ENCODE measurements at regions not wholly inside any gene's neighbourhood (a gene's known extent, or its start where the extent isn't known, plus 50 kb on each side); places are given as distances from the start of the nearest gene placed in this dataset.

DNA sequence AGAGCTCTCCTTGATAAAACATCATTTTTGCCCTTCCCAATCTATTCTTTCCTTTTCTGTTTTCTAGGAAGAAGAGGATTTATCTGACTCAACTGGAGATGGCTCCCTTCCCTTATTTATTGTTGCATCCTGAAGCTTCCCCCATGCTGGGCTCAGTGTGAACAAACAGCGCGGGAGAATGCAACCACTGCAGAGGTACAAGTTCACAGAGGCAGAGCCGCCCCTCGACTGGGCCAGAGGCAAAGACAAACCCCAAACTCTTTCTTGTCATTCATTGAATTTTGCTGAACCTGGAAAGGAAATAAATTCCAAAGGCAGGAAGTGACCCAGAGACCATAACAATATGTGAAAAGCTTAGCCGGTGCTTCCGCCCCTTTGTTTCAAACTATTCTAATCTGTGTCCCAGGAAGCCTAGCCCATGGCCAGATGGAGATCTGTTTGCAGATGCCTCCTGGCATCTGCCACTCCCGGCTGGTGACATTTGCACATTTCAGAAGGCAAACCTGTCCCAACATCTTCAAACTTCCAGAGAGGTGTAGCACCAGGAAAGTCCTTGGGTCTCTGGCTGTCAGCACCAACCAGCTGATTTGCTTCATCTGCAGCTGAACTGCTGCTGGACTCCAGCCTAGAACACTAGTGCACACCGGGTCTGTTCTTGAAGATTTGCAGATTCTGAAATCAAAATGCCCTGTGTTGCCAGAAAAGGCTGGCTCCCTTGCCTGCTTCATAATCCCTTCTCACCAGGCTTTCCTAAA is 79.4 kb upstream of the MAP4K3 start (continued):
- TF ChIP-seq KDM5A (IDR thresholded peaks at IDR 0.05; ENCODE audit: borderline replicate concordance, low read length): peak; percentile 59; the same call in 1 of the 2 replicates
- TF ChIP-seq SP1 (IDR thresholded peaks at IDR 0.05): no peak
- TF ChIP-seq SP1 (CRISPR knock-in tag; IDR thresholded peaks at IDR 0.05): peak; percentile 31; the same call in 1 of the 2 replicates
- TF ChIP-seq, protein P1, sequence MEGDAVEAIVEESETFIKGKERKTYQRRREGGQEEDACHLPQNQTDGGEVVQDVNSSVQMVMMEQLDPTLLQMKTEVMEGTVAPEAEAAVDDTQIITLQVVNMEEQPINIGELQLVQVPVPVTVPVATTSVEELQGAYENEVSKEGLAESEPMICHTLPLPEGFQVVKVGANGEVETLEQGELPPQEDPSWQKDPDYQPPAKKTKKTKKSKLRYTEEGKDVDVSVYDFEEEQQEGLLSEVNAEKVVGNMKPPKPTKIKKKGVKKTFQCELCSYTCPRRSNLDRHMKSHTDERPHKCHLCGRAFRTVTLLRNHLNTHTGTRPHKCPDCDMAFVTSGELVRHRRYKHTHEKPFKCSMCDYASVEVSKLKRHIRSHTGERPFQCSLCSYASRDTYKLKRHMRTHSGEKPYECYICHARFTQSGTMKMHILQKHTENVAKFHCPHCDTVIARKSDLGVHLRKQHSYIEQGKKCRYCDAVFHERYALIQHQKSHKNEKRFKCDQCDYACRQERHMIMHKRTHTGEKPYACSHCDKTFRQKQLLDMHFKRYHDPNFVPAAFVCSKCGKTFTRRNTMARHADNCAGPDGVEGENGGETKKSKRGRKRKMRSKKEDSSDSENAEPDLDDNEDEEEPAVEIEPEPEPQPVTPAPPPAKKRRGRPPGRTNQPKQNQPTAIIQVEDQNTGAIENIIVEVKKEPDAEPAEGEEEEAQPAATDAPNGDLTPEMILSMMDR (CRISPR knock-in tag; IDR thresholded peaks at IDR 0.05): peak; percentile 58
- no peak for TF ChIP-seq FIP1L1 (IDR thresholded peaks at IDR 0.05; ENCODE audit: borderline replicate concordance, insufficient read depth, low read depth, low read length)
- 0 out of 2 replicates have a peak, but pooled peaks have one; percentile 36 for TF ChIP-seq TOE1 (CRISPR knock-in tag; IDR thresholded peaks at IDR 0.05)
- TF ChIP-seq, protein P2, sequence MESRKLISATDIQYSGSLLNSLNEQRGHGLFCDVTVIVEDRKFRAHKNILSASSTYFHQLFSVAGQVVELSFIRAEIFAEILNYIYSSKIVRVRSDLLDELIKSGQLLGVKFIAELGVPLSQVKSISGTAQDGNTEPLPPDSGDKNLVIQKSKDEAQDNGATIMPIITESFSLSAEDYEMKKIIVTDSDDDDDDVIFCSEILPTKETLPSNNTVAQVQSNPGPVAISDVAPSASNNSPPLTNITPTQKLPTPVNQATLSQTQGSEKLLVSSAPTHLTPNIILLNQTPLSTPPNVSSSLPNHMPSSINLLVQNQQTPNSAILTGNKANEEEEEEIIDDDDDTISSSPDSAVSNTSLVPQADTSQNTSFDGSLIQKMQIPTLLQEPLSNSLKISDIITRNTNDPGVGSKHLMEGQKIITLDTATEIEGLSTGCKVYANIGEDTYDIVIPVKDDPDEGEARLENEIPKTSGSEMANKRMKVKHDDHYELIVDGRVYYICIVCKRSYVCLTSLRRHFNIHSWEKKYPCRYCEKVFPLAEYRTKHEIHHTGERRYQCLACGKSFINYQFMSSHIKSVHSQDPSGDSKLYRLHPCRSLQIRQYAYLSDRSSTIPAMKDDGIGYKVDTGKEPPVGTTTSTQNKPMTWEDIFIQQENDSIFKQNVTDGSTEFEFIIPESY (CRISPR knock-in tag; IDR thresholded peaks at IDR 0.05): no peak
- TF ChIP-seq NR2F1 (CRISPR knock-in tag; IDR thresholded peaks at IDR 0.05): no peak
- TF ChIP-seq STAT5B (CRISPR knock-in tag; IDR thresholded peaks at IDR 0.05): no peak
- peak; percentile 18; the same call in 1 of the 2 replicates for TF ChIP-seq HNF4A (CRISPR knock-in tag; IDR thresholded peaks at IDR 0.05)
- TF ChIP-seq, protein P3, sequence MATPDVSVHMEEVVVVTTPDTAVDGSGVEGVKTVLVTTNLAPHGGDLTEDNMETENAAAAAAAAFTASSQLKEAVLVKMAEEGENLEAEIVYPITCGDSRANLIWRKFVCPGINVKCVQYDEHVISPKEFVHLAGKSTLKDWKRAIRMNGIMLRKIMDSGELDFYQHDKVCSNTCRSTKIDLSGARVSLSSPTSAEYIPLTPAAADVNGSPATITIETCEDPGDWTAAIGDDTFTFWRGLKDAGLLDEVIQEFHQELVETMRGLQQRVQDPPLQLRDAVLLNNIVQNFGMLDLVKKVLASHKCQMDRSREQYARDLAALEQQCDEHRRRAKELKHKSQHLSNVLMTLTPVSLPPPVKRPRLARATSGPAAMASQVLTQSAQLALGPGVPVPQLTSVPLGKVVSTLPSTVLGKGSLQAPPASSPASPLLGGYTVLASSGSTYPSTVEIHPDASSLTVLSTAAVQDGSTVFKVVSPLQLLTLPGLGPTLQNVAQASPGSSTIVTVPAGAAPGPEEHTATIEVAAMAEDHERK (CRISPR knock-in tag; IDR thresholded peaks at IDR 0.05; ENCODE audit: low read depth): no peak
- TF ChIP-seq, protein P4, sequence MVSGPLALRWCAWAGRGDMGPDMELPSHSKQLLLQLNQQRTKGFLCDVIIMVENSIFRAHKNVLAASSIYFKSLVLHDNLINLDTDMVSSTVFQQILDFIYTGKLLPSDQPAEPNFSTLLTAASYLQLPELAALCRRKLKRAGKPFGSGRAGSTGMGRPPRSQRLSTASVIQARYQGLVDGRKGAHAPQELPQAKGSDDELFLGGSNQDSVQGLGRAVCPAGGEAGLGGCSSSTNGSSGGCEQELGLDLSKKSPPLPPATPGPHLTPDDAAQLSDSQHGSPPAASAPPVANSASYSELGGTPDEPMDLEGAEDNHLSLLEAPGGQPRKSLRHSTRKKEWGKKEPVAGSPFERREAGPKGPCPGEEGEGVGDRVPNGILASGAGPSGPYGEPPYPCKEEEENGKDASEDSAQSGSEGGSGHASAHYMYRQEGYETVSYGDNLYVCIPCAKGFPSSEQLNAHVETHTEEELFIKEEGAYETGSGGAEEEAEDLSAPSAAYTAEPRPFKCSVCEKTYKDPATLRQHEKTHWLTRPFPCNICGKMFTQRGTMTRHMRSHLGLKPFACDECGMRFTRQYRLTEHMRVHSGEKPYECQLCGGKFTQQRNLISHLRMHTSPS (CRISPR knock-in tag; IDR thresholded peaks at IDR 0.05; ENCODE audit: low read depth): peak; percentile 79
- TF ChIP-seq ZNF484 (CRISPR knock-in tag; IDR thresholded peaks at IDR 0.05; ENCODE audit: borderline replicate concordance, low read depth): no peak
- no peak for TF ChIP-seq CBX2 (IDR thresholded peaks at IDR 0.05; ENCODE audit: low read depth, low read length)
- no peak for TF ChIP-seq CBX2 (CRISPR knock-in tag; IDR thresholded peaks at IDR 0.05; ENCODE audit: low read depth)
- TF ChIP-seq ATF7 (IDR thresholded peaks at IDR 0.05): no peak
- TF ChIP-seq ATF7 (CRISPR knock-in tag; IDR thresholded peaks at IDR 0.05): no peak; the same call in 1 of the 2 replicates
- TF ChIP-seq GABPA (IDR thresholded peaks at IDR 0.05; ENCODE audit: low read depth, low read length): no peak
- peak; percentile 80 for TF ChIP-seq GABPA (CRISPR knock-in tag; IDR thresholded peaks at IDR 0.05; ENCODE audit: low read depth)
- peak; percentile 20 for TF ChIP-seq KDM2A (CRISPR knock-in tag; IDR thresholded peaks at IDR 0.05; ENCODE audit: borderline replicate concordance, low read depth)
- no peak; the same call in 1 of the 2 replicates for TF ChIP-seq ZNF264 (CRISPR knock-in tag; IDR thresholded peaks at IDR 0.05)
- no peak for TF ChIP-seq CHD2 (IDR thresholded peaks at IDR 0.05; ENCODE audit: low read depth, low read length)
- no peak for TF ChIP-seq RBAK (CRISPR knock-in tag; IDR thresholded peaks at IDR 0.05)
